SIG-M5 treated with dmso at 0.1 percent for 504 hours (cell line): ENCODE measurements at regions not wholly inside any gene's neighbourhood (a gene's known extent, or its start where the extent isn't known, plus 50 kb on each side); places are given as distances from the start of the nearest gene placed in this dataset.
"Not testable (repeated sequence)": the region's sequence is repeated elsewhere in the genome, so short reads cannot be mapped to it uniquely, and the experiment has no call there.

ENCODE experiments used
- DNase-seq: peaks from one replicate; lab custom pipeline; 2025; ENCODE audit not compliant: unreplicated experiment; lab: John Stamatoyannopoulos, UW

DNA sequence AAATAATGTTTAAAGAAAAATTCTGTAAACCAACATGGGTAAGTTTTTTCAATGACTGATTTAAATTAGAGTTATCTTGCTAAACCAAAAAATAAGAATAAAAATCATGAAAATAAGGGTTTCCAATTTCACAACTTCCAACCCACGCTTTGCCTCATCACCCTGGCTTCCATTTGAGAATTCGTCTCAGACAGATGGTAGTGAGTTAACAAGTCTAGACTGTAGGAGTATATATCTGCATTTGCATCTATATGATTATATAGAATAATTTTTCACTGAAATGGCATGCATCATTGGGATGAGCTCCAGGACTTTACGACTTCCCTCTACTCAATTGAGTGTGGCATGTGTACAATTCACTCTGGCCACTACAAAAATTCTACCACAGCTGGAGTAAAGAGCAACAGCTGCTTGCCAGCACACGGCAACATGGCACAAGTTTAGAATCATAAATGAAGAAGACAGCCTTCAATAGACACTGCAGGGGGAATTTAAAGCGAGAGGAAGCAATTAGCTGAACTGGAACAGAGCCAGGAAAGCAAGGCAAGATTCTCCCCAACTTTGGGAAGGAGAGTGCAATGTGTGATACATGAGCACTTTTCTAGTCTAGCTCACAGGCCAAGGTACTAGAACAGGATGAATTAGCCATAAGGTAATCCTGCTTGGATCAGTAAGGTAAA lies 1673.5 kb upstream of the CELF4 start:
- no peak for DNase-seq

DNA sequence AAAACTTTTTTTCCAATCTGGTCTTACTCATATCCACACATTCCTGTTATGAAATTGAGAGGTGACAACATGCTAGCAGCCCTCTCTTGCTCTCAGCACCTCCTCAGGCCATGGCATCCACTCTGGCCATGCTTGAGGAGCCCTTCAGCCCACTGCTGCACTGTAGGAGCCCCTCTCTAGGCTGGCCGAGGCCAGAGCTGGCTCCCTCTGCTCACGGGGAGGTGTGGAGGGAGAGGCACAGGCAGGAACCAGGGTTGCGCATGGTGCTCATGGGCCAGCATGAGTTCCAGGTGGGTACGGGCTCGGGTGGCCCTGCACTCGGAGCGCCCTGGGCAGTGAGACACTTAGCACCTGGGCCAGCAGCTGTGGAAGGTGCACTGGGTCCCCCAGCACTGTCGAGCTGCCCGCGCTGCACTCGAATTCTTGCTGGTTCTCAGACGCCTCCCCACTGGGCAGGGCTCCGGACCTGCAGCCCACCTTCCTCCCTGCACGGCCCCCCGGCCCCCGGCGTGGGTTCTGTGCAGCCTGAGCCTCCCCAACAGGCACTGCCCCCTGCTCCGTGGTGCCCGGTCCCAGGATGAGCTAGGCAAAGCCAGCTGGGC lies 1669.6 kb upstream of the CELF4 start:
- no peak for DNase-seq

DNA sequence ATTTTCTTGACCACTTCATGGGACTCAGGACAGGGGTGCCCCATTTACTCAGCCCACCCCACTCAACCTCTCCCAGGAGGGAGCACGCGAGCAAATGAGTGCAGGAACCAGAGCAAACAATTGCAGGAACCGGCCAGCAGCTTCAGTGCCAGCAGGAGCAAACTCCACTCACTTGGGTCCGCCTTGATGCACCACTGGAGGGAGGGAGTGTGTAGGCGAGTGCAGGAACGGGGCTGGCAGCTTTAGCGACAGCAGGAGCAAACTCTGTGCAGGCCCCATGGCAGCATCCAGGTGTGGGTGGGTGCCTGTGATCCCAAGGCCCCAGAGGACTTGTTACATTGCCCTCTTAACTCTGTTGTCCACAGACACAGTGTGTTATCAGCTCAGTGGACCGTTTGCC lies 1667.3 kb upstream of the CELF4 start:
- DNase-seq: no peak

DNA sequence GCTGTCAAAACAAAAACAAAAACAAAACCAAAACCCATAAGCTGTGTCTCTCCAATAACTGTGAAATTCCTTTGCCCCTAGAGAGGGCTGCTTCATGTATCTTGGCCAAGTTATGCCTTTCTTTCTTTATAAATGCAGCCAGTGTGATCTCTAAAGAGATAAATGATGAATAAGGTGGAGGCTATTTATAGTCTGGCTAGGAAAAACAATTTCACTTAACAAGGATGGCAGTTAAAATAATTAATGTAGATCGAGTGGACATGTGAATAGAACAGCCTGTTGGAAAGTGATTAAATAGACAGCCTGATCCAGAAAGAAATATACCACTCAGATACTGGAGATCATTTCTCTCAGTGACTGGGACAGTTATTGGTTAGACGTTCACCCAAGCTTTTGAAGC lies 1666.9 kb upstream of the CELF4 start:
- DNase-seq: no peak

DNA sequence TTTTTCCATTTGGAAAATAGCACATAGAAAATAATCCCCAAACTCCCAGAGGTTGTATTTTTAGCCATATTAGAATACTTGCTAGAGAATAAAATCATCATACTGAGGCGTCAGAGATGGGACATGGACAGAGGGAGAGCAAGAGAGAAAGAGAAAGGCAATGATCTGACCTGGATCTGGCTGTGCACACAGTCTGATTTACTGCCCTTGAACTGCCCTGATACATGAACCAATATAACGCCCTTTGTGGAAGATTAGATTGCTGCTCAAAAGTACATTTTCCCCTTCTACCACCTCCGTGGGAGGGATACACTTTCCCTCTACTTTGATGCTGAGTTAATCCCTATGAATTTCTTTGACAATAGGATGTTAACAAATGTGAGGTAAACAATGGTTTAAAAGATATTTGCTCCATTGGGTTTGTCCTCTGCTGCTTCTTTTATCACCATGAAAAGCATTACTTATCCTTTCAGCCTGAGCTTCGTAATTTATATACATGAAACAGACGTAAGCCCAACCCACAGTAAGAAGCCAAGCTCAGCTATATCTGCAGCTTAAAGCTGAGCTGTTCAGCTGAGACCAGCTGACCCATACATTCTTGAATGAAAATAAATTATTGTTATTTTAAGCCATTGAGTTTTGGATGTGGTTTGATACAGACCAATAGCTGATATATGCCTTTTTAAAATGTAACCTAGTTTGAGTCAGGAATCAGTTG lies 1664.6 kb upstream of the CELF4 start:
- DNase-seq: no peak

DNA sequence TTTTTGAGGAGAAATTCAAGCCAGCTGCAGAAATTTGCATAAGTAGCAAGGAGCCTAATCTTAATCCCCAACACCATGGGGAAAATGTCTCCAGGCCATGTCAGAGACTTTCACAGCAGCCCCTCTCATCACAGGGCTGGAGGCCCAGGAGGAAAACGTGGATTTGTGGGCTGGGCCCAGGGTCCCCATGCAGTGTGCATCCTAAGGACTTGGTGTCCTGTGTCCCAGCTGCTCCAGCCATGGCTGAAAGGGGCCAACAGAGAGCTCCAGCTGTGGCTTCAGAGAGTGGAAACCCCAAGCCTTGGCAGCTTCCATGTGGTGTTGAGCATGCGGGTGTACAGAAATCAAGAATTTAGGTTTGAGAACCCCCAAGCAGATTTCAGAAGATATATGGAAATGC lies 1662.2 kb upstream of the CELF4 start:
- DNase-seq: not testable (repeated sequence)

DNA sequence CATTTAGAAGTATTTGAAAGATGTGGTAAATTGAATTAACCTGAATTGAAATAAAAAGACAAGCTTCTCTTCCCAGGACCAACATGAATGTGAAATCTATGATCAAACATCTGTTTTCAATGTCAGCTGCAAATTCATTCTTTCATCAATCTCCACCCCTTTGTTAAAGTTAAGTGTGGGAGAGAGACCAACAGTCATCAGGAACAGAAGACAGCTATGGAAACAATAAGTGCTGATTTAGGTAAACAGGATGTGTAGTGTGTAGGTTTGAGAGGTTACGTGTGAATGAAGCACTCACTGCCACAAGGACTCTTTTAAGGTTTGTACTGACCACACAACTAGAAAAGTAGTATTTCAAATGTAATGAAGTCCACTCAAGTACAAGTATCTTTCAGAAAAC lies 1659.8 kb upstream of the CELF4 start:
- no peak for DNase-seq

DNA sequence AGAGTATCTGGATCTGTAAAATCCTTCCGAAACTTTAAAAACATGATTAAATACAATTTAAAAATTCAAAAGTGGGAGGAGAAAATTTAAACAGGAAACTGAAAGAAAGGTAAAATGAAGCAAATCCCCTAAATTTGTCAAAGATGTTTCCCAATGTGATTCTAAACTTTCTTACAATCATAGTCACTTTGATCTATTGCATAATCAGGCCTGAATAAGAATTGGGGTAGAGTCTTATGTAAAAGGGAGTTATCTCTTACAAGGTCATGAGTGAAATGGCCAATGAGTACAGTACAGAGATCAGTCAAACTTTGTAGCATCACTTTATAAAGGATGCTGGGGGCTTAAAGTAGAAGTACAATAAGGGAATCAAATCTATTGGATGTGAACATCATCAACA lies 1657.7 kb upstream of the CELF4 start:
- no peak for DNase-seq

DNA sequence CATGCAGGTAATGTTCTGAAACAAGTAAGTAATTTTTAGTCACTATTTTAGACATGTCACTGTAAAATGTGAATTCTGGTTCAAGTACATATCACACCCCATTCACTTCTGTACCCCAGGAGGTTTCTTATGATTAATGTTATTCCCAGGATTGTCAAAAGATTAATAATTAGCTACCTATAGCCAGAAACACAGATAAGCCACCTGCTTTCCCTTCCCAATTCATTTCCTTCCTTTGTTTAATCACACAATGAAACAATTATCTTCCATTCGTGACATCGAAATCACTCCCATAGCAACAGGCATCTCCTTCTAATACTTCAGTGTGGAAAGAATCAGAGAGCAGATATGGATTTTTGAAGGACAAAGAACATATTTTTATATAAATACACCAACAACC lies 1650.3 kb upstream of the CELF4 start:
- no peak for DNase-seq

DNA sequence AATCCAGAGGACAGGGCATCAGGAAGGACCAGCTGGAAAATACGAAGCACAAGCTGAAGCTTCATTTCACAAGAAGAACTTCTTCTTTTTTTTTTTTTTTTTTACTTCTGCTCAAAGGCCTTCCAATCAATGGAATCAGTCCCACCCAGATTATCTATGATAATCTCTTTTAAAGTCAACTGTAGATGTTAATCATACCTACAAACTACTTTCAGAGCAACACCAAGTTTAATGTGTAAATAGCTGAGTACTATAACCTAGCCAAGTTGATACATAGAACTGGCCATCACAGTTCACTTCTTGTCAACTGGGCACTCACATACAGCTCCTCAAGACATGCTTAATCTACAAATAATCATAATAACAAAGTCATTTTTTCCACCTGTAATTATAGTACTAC lies 1645.9 kb upstream of the CELF4 start:
- DNase-seq: no peak

DNA sequence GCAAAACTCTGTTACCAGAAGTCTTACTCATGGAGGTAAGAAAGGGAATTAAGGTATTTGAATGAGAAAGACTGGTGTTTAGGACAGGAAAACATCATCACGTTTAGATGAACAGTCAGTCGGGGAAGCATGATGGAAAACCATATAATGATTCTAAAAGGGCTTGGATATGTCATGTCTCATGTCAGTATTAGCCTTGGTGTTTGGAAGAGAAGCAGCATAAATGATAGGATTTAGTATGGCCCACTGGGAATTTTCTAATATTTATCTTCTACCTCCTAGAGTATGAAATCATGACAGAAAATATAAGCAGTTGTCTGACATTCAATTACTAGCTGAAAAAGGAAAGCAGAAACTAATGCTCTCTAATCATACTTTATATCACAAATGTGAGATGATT lies 1643.6 kb upstream of the CELF4 start:
- DNase-seq: no peak

DNA sequence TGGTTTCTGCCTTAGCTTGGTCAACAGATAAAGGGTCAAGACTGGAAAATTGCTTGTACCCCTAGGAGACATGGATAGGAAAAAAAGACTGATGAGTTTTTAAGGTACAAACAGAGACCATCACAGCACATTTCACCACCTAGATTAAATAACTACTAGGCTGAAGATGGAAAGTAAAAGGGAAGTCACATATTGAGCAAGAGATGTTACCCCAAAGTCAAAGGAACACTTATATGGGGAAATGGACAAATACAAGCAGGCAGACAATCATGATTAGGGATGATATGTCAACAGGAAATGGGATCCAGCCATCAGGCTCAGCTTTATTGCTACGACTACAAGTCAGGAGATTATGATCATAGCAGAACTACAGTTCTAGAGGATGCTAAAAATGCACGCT lies 1643.1 kb upstream of the CELF4 start:
- DNase-seq: no peak

DNA sequence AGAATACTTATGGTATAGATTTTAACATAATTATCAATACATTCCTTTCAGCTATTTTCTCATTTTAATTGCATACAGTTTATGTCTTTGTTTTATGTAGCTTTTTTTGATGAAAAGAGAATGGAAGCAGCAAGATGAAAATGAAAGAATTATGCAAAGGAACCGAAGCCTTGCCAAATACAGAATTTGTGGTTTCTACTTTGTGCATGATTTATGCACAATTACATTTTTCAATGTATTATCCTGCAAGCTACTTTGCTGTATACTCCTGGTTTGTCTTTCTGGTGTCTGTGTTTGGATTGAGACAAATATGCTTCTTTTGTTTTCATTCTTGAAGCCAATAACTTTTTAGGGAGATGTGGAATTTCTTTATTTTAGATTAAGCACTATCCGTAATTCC lies 1642.6 kb upstream of the CELF4 start:
- DNase-seq: no peak

DNA sequence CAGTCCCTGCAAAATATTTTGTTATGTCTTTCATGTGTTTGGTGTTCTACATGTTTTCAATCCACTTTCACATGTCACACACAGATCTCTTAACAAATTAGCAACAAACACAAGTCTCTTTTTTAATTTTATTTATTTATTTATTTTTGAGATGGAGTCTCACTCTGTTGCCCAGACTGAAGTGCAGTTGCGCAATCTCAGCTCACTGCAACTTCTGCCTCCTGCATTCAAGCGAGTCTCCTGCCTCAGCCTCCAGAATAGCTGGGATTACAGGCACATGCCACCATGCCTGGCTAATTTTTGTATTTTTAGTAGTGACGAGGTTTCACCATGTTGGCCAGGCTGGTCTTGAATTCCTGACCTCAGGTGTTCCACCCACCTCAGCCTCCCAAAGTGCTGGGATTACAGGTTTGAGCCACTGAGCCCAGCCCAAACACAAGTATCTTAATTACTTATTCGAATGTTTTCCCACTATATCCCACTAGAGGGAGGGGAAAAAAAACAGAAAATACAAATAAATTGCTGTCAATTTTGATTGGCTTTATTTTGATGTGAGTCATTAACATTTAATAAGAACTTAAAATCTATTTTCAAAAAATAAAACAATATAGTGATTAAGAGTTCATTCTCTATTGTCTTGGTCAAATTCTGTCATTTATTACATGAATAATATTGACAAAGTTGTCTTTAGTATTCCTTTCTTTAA lies 1641.0 kb upstream of the CELF4 start:
- DNase-seq: not testable (repeated sequence)

DNA sequence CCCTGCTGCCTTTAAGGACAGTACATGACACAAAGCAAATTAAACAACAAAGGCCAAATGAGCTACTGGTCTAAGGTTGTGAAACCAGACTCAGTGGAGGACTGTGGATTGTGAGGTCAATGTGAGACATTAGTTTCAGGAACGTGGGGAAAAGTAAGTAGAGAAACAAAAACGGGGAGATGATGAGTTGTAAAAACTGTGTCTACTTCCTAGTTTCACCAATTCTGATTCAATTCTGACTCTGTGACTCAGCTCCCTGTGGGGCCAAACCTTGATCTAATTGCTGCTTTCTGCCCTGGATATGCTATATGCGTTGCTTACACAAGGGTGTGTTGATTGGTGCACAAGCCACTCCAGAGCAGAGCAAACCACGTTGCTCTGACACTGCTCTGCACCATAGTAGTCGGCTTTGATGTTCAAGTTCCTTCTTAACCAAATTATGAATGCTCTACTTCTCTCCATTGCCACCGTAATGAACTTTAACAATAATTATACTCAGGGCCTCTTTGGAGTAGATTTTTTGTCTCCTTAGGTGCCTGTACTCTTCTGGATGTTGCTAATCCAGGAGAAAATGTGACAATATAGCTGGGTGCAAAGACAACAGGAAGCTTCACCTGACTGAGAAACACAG lies 1640.1 kb upstream of the CELF4 start:
- no peak for DNase-seq

DNA sequence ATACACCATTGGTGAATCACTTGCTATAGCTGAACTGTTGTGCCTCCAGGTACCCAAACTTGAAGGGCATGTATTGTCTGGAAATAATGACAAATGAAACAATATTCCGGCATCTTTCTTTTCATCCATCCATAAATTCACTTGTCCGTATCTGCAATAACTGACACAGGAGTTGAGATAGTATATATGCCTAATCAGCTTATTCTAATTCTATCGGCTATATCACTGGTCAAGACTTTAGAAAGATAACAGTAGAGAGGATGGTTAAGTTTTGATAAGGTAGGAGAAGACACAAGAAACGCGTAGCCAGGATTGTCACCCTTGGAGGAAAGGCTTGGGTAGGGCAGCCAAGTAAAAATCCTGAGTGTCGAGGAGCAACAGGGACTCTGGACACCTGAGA lies 1634.6 kb upstream of the CELF4 start:
- DNase-seq: no peak

DNA sequence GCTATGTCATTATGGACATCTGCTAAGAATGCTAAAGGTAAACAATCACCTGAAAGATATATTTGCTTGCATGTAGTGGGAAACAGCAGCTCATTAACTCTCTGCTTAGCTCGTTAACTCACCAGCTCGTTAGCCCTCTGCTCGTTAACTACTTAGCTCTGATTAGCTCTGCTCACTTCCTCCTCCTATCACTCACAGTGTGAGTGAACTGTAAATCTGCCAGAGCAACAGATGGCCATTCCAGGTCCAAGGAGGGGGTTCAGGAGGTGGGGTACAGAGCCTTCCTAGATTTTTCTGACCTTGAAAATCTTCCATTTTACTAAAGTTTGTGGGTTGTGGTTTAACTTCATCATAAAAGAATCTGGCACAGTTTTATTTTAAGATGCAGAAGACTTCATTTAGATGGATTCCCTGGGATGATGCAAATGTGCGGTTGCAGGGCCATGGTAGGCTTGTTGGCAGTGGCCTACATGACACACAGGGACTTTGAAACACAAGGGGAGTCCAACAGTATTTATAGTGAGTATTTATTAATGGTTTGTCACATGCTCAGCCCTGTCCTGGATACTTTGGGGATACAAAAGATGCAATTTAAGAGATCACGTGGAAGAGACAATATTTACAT lies 1633.7 kb upstream of the CELF4 start:
- no peak for DNase-seq

DNA sequence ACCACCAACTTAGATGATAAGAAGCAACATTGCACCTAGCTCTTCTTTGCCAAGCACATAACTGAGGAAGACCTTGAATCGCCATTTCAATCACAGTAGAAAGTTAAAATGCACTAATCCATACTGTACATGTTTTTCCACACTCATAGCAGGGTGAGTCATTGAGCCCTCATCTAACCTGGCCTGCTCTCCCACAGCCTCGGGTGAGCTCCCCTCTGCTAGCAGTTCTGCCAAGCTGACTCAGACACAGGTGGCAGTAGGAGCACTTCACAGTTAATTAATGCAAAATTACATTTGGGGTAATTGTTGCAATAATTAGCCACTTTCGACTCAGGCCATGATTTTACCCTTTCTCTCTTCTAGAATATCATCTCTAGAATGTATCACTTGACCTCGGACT lies 1632.8 kb upstream of the CELF4 start:
- no peak for DNase-seq

DNA sequence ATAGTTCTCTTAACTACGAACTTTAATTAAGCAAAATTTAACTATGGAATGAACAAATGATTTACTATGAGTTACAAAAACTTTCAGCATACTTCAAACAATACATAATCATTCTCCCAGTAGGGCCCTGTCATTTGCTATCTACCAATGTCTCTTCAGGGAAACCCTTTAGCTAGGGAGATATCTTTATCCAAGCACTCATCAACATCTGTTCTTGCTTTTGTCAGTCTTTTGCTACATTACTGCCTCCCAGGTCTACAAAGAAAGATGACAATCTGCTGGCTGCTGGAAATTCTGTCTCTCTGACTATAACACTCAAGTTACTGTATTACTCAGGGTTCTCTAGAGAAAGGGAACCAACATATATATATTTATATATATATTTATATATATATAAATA lies 1626.3 kb upstream of the CELF4 start:
- no peak for DNase-seq

DNA sequence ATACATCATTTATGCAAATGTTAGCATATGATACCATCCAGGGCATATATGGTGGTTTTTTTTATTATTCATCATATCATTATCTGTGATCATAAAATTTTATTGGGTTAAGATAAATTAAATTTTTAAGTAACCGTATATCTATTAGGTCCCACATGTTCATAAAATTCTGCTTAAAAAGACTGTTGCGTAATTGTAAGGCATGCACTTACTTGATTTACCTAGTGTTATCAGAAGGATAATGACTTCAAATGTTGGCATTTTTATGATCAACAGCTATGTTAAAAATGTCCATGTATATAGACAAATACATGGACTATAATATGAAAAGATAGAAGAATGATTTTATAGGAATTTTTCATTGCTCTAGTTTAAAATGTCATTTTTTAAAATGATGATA lies 1625.5 kb upstream of the CELF4 start:
- no peak for DNase-seq

DNA sequence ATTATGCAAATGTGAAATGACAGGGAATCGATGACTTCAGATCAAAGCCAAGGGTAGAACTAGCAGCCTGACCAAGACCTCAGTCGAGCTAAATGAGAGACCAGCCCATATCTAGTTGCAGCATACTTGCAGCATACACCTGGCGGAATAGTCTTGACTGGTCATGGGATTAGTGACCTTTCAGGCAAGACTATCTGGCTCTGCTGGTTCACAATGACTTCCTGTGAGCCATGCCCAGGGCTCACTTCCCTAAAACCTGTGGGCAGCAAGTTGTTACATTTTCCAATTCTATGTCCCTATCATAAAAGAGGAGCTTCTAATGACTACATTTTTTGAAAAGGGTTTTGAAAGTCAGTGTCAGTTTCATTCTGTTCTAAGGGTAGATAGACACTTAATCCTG lies 1624.9 kb upstream of the CELF4 start:
- DNase-seq: no peak
